ENCODE measurements at regions not wholly inside any gene's neighbourhood (a gene's known extent, or its start where the extent isn't known, plus 50 kb on each side); places are given as distances from the start of the nearest gene placed in this dataset.

DNA sequence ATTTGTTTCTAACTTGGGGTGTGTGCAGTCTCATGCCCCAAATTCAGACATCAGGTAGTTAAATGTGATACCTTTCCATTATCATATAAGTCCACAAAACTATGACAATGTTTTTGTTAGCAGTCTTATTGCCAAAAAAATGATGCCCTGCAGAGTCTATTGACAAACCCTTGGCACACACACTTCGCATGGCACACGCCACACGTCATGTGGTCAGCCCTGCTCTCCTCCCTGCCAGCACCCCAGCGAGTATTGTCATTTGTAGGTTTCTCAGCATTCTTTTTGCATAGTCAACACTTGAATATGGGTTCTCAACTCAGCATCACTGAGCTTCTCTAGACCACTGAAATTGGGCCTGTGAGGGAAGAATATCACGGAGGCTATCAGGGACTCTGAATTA, 356.0 kb downstream of the INHBA start:
- no peak for DNase-seq (ENCODE audit: low spot score)

GRCh38 chr7:41339913-41340676, 362.8 kb downstream of the INHBA start:
- DNase-seq (ENCODE audit: low spot score), result no peak

GRCh38 chr7:41336981-41337380, 365.9 kb downstream of the INHBA start:
- no peak for DNase-seq (ENCODE audit: low spot score)

DNA sequence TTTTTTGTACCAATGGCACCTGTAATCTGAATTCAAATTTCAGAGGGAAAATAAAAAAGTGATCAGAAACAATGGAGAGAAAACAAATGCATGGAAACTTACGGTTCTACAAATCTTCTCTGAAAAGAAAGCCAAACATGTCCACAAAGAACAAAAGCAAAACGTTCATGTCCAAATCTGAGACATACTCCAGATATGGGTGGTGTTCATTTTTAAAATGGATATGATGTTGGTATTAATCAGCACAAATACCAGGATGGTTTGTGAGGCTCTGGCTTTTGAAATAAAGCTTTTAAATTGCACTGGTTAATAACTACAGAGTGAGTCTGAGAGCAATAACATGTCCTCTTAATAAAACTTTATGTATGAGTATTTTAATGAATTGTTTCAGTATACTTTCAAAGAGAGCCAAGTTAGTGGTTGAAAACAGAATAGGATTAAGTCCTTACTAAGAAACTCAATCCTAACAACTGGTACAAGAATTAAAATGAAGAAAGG, 366.4 kb downstream of the INHBA start:
- DNase-seq (ENCODE audit: low spot score), result no peak

DNA sequence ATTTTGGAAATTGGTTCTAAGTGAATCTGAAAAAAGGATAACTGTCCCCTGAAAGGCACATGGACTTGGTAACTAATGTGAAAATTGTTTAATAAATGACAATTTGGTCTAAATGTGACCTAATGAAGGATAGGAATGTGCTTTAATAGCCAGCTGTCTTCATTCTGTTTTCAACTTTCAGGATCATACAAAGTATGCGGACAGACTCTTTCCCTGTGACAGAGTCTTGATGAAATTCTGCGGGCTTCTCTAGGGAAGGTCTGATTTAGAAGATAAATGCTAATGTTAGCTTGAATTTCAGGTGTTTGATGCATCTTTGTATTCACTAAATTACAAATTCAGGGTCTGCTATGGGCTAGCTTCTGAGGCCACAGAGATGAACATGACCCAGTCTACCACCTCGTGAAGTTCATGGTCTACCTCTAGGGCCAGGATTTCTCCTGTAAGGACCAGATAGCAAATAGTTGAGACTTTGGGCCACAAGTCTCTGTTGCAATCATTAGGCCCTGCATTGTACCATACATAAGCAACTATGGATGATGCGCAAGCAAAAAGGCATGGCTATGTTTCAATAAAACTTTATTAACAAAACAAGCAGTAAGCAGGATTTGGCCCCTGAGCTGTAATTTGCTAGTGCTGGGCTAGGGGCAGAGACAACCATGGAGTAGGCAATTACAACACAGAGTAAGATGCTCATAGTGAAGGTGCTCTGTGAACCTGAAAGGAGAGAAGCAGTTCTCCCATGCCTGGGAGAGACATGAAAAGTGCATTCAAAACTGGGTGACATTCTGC, 368.6 kb downstream of the INHBA start:
- DNase-seq (ENCODE audit: low spot score), result no peak

DNA sequence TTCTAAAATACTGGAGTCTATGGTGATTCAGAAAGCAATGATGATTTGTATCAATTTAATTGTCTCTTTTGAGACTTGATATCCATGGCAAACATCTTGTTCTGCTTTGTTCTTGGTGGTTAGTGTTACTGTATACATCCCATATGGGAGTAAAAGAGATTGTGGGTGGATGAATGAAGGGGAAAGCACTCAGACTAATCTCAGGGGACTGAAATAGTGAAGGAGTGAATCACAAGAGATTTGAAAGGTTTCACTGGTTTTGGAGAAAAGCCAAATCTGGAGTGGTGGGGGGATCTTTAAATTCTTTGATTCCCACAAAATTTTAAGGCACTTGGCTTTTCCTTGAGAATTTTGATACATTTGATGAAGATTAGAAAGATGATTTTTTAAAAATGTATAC, 369.4 kb downstream of the INHBA start:
- peak; percentile 24 for DNase-seq (ENCODE audit: low spot score)

DNA sequence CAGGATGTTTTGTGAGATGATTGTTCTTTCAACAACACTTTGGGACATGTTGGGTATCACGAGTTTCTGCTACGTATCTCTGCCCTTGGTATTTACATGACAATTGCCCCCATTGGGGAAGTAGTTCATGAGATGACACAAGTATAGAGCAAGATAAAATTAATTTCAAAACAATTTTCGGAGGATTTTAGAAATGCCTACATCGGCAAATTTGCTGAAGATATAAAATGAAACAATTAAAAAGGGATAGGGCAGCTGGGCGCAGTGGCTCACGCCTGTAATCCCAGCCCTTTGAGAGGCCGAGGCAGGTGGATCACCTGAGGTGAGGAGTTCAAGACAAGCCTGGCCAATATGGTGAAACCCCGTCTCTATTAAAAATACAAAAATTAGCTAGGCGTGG, 371.7 kb downstream of the INHBA start:
- no peak for DNase-seq (ENCODE audit: low spot score)

GRCh38 chr7:41328544-41328943, 374.3 kb downstream of the INHBA start:
- no peak for DNase-seq (ENCODE audit: low spot score)

DNA sequence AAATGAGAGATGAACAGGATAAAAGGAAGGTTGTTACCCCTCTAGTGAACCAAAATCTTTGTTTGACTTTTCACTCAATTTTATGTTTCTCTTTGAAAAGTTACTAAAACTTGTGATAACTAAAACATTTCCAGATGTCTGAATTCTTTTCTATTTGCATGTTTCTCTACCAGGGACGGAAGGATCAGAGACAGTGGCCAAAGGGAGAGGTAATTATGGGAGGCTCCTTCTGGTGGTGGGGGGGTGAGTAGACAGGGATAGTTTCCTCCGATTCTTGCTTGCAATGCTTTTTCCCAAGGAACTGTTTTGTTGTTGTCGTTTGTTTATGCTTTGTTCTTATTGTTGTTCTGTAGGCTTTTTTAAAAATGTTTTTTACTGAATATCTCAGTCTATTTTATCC, 374.8 kb downstream of the INHBA start:
- DNase-seq (ENCODE audit: low spot score), result no peak

- DNase-seq (ENCODE audit: low spot score), result no peak
Observed at GRCh38 chr7:41326616-41327015, 376.3 kb downstream of the INHBA start.

DNA sequence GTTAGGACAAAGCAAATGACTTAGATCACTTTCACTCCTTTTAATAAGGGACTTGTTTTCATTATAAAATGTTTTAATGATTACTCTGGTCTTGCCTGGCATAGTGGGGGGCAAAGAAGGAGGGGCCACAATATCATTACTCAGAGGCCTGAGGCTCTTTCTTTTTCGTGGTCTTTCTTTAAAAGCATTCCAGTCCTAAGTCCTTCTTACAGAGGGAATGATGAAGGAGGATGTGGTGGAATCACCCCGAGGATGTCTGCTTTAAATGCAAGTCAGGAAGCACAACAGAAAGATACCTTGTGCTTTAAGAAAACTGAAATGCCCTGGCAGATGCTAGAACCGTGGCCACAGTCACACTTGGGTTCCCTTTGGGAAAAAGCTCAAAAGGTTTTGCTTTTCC, 379.1 kb downstream of the INHBA start:
- no peak for DNase-seq (ENCODE audit: low spot score)

DNA sequence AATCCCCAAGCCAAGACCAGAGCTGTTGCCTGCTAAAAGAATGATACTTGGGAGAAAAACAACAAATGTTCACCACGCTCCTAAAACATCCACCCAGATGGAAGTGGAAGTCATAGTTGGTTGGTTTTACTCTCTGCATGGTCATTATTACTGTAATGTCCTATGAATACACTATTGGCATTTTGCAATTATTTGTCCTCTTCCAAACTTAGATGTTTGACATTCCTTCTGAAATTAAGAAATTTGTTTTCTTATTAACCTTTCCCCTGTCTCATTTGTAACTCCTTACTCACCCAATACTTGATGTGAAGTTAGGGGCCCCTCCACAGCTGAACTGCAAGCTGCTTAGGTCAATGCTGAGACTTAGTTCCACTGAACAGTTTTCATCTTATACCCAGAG, 383.3 kb downstream of the INHBA start:
- no peak for DNase-seq (ENCODE audit: low spot score)

GRCh38 chr7:41316410-41316809, 386.5 kb downstream of the INHBA start:
- no peak for DNase-seq (ENCODE audit: low spot score)

GRCh38 chr7:41315764-41316163, 387.1 kb downstream of the INHBA start:
- no peak for DNase-seq (ENCODE audit: low spot score)

- no peak for DNase-seq (ENCODE audit: low spot score)
Observed at GRCh38 chr7:41313171-41313570, 389.7 kb downstream of the INHBA start.

- no peak for DNase-seq (ENCODE audit: low spot score)
Observed at GRCh38 chr7:41312235-41312634, 390.7 kb downstream of the INHBA start.

GRCh38 chr7:41311301-41311700, 391.6 kb downstream of the INHBA start:
- DNase-seq (ENCODE audit: low spot score), result no peak

GRCh38 chr7:41306486-41306885, 396.4 kb downstream of the INHBA start:
- DNase-seq (ENCODE audit: low spot score), result no peak

DNA sequence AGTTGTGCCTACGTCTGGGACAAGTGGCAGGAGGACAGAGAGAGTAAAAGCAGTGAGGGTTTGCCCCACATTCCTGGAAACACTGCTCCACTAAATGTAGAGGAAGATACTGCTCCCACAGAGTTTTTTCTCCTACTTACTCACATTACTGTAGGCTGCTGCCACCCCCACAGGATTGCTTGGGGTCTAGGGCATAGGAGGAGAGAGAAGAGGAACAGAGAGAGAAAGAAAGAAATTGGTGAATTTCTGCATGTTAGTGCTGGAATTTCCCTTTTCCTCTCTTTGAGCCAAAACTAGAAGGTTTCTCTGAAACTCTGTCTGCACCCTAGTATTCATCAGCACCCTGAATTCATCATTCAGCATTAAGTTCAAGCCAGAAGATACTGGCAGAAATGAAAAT, 397.9 kb downstream of the INHBA start:
- no peak for DNase-seq (ENCODE audit: low spot score)

DNA sequence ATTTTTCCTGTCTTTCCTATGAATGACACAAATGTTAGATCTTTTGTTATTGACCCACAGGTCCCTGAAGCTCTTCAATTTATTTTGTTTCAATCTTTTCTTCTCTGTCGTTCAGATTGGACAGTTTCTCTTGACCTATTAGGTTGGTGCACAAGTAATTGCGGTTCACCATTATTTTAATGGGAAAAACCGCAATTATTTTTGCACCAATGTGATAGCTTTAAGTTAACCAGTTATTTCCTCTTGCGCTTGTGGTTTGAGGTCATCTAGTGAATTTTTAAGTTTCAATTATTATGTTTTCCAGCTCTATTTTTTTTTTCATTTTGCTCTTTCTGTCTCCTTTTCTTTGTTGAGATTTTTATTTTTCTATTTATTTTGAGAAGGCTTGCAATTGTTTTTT, 399.2 kb downstream of the INHBA start:
- DNase-seq (ENCODE audit: low spot score), result no peak

DNA sequence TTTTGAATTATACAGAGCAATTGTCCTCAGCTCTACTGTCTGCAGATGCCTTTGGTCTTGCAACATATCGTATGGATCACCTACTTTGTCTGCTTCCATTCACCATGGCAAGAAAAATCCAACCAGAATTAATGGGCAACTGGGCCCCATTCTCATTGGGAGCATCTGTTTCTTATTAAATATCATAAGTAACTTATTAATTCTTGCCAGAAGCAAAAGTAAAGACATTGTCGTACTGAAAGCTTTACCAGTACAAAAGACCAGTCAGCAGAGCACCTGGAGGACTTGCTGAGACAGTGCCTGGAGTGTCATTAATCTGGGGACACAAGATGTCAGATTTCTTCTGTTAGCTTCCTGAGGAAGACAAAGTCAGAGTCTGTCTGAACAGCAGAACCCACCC, 404.5 kb downstream of the INHBA start:
- DNase-seq (ENCODE audit: low spot score), result no peak

DNA sequence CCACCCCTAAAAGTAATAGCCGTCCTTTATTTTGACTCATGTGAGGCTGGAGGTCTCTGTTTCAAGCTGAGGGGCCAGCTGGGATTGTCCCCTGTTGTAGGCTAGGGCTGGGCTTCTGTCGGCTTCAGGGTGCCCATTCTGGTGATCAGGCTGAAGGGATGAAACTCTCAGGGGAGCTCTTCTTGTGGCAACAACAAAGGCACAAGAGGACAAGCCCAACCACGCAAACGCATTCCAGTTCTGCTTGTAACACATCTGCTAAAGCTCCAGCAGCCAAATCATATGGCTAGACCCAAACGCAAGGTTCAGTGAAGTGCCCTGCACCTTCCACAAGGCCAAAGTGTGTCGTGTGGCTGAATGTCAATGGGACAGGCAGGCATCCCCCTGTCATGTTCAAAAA, 405.7 kb downstream of the INHBA start:
- no peak for DNase-seq (ENCODE audit: low spot score)

DNA sequence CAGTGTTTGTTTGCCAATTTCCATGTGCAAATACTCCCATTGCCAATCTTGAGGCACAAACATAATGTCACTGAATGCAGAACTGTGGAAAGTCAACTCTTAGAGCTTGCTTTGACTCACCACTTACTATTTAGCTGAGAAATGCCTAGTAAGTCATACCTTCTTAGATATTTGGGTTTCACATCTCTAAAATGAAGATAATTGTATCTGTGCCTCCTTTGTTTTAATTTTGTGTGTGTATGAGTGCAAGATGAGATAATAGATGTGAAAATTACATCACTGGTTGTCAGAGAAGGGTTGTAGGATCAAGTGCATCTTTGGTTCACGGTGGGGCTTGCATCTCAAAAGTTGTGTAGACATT, 407.5 kb downstream of the INHBA start:
- no peak for DNase-seq (ENCODE audit: low spot score)

Measured in hepatic stellate cell (primary cell).